ENCODE measurements at regions not wholly inside any gene's neighbourhood (a gene's known extent, or its start where the extent isn't known, plus 50 kb on each side); places are given as distances from the start of the nearest gene placed in this dataset.

DNA sequence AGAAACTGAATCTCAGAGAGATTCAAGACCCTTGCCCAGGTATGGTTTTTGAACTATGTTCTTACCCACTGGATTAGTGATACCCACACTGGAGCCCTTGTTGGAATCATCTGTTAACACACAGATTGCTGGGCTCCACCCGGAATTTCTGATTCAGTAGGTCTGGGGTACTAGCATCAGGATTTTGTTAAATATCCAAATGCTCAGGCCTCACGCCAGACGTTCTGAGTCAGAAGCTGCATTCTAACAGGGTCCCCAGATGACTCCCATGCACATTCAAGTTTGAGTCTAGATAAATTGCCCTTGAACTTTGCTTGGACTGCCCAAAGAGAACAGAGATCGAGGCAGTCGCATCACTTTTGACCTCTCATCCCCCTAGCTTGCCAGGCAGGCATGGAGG is 182.0 kb upstream of the WWC1 start:
- Histone ChIP-seq H3K27ac (ENCODE audit: low read depth in 1 of 2, low read length in 2 of 2) (no peak overlapping the region), H3K27me3 (ENCODE audit: control insufficient read depth in 1 of 2, insufficient read depth in 2 of 2, low read length in 1 of 2) (no peaks in the 10 kb centered on the region), H3K4me3 (ENCODE audit: low read length in 2 of 2) (no peak overlapping the region), H3K9me3 (ENCODE audit: control insufficient read depth, low read length) (peaks cover 1% of the 10 kb centered on the region), H3K36me3 (ENCODE audit: control insufficient read depth in 1 of 2, insufficient read depth in 2 of 2, low read length in 1 of 2) (no peaks in the 10 kb centered on the region), H3K4me1 (ENCODE audit: control insufficient read depth in 1 of 2, insufficient read depth in 2 of 2, low read length in 2 of 2) (no peaks in the 10 kb centered on the region)
- 71 to 81% methylated on average over 5 of the region's 5 CpGs for WGBS, 2 donors
- DNase-seq = no peak
- intact Hi-C loops (cut with DNase I) = no loop called here
- ATAC-seq (ENCODE audit: low FRiP score) = no peak

DNA sequence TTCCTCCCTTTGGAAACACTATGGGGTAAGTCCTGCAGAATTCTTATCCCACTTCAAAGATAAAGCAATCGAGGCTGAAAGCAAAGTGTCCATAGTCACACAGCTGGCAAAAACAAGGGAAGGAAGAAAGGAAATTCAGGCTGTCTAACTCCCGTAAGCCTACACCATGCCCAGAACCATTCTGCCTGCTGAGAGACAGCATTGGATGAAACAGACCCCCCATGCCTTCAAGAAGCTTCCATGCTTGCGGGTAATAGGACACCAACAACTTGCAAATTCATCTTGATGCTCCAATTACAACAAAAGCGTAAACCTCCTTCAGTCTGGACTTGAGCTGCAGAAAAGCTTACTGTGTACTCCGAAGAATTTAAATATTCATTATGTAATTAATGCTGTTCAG is 181.1 kb upstream of the WWC1 start:
- Histone ChIP-seq H3K36me3 (ENCODE audit: control insufficient read depth in 1 of 2, insufficient read depth in 2 of 2, low read length in 1 of 2) (no peaks in the 10 kb centered on the region), H3K27ac (ENCODE audit: low read depth in 1 of 2, low read length in 2 of 2) (no peak overlapping the region), H3K27me3 (ENCODE audit: control insufficient read depth in 1 of 2, insufficient read depth in 2 of 2, low read length in 1 of 2) (no peaks in the 10 kb centered on the region), H3K4me1 (ENCODE audit: control insufficient read depth in 1 of 2, insufficient read depth in 2 of 2, low read length in 2 of 2) (no peaks in the 10 kb centered on the region), H3K4me3 (ENCODE audit: low read length in 2 of 2) (no peak overlapping the region), H3K9me3 (ENCODE audit: control insufficient read depth, low read length) (peaks cover 1% of the 10 kb centered on the region)
- ATAC-seq (ENCODE audit: low FRiP score) (no peak), DNase-seq (no peak)
- intact Hi-C loops (cut with DNase I) = loop anchor here in 1 of 2 donors (5.0 kb wide), 1 partner anchor 107 kb away; no protein-coding TSS in a partner anchor
- 90 to 94% methylated on average over 5 of the region's 5 CpGs for WGBS, 2 donors

DNA sequence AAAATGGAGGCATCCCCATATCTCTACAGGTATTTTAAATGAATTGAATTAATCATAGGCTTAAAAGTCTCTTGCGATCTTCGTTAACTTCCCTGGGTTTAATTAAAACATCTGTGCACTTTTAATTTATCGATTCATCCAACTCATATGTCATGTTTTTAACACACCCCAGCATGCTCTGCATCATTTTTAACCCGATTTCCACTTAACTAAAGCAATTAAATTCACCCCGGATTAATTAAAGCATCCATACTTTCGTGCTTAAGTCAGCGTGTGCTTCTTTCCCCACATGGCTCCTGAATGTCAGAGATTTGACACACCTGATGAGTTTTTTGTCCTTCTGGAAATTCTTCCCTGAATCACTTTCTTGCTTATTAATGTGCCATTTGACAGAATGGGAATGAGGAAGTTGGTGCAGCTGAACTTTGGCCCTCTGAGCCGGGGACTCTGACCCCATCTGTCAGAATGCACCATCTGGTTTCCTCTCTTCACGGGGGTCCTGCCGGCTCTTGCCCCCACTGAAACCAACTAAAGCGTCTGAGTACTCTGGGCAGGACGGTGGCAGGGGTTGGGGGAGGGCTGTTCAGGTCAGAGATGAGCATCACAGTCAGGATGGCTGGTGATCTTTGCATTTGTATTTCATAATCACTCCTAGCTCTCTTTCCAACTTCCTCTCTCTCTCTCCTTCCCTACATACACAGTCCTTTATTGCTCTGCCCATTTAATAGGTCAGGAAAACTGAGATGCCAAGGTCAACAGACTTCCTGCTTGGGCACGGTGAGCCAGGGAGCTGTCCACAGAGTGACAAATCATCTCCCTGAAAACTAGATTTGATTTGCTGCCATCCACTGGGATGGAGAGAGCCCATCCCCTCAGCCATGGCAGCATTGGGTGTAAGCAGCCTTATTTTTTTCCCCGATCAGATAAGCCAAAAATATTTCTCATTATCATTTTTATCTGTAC is 180.3 kb upstream of the WWC1 start:
- peaks cover 1% of the 10 kb centered on the region for H3K9me3 ChIP-seq (ENCODE audit: control insufficient read depth, low read length)

DNA sequence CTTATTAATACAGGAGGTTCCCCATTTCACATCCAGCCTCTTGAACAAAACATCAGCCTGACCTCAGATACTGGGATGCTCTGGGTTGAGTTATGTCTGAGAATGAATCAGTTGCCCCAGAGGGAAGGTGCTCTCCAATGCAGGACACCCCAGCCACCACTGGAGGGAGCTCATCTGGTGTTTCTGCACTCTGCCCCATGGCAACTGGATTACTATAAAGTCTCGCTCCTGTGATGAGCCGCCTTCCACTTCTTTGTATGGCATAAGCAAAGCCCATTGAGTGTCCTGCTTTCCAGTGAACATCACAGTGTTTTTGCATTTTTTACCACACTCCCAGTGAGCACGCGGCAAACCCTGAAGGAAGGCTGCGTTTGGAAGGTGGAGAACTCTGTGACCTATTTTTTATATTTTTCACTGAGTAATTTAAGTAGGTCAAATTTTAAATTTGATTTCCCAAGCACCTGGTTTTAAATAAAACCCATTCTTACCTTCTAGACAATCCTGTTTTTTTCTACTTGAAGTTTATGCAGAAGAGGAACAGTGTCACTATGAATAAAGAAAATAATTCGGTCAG is 176.9 kb upstream of the WWC1 start:
- Histone ChIP-seq H3K27ac (ENCODE audit: low read depth in 1 of 2, low read length in 2 of 2) (no peak overlapping the region), H3K36me3 (ENCODE audit: control insufficient read depth in 1 of 2, insufficient read depth in 2 of 2, low read length in 1 of 2) (no peaks in the 10 kb centered on the region), H3K27me3 (ENCODE audit: control insufficient read depth in 1 of 2, insufficient read depth in 2 of 2, low read length in 1 of 2) (no peaks in the 10 kb centered on the region), H3K9me3 (ENCODE audit: control insufficient read depth, low read length) (no peaks in the 10 kb centered on the region), H3K4me1 (ENCODE audit: control insufficient read depth in 1 of 2, insufficient read depth in 2 of 2, low read length in 2 of 2) (no peaks in the 10 kb centered on the region), H3K4me3 (ENCODE audit: low read length in 2 of 2) (no peak overlapping the region)
- DNase-seq (peak in 1 of 2 donors; percentile 50), ATAC-seq (ENCODE audit: low FRiP score) (no peak)
- WGBS, 2 donors = 76 to 77% methylated on average over 6 of the region's 6 CpGs
- intact Hi-C loops (cut with DNase I) = loop anchor here in 1 of 2 donors (5.0 kb wide), 1 partner anchor 103 kb away; no protein-coding TSS in a partner anchor

More for the DNA sequence above, 180.3 kb upstream of the WWC1 start:
- Histone ChIP-seq H3K27me3 (ENCODE audit: control insufficient read depth in 1 of 2, insufficient read depth in 2 of 2, low read length in 1 of 2) (no peaks in the 10 kb centered on the region), H3K27ac (ENCODE audit: low read depth in 1 of 2, low read length in 2 of 2) (no peak overlapping the region), H3K36me3 (ENCODE audit: control insufficient read depth in 1 of 2, insufficient read depth in 2 of 2, low read length in 1 of 2) (no peaks in the 10 kb centered on the region), H3K4me1 (ENCODE audit: control insufficient read depth in 1 of 2, insufficient read depth in 2 of 2, low read length in 2 of 2) (no peaks in the 10 kb centered on the region), H3K4me3 (ENCODE audit: low read length in 2 of 2) (no peak overlapping the region)
- WGBS, 2 donors = 57 to 60% methylated on average over 14 of the region's 14 CpGs
- DNase-seq = no peak
- no peak for ATAC-seq (ENCODE audit: low FRiP score)
- intact Hi-C loops (cut with DNase I) = loop anchor here in 1 of 2 donors (5.0 kb wide), 1 partner anchor 106 kb away; no protein-coding TSS in a partner anchor

DNA sequence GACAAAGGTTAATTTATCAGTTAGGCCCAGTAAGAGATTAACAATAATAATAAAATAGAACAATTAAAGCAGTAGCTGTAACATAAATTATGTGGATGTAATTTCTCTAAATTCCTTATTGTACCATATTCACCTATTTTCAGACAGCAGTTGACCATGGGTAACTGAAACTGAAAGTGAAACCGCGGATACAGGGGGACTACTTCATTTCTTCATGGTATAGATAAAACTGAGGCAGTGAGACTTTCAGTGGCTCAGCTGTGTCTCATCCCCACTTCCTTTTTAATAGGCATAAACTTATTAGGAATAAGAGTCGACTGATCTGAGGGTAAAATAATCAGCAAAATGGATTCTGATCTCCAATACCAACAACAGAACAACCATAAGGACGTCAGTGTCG is 174.0 kb upstream of the WWC1 start:
- Histone ChIP-seq H3K27me3 (ENCODE audit: control insufficient read depth in 1 of 2, insufficient read depth in 2 of 2, low read length in 1 of 2) (no peaks in the 10 kb centered on the region), H3K36me3 (ENCODE audit: control insufficient read depth in 1 of 2, insufficient read depth in 2 of 2, low read length in 1 of 2) (no peaks in the 10 kb centered on the region), H3K27ac (ENCODE audit: low read depth in 1 of 2, low read length in 2 of 2) (no peak overlapping the region), H3K4me3 (ENCODE audit: low read length in 2 of 2) (no peak overlapping the region), H3K4me1 (ENCODE audit: control insufficient read depth in 1 of 2, insufficient read depth in 2 of 2, low read length in 2 of 2) (no peaks in the 10 kb centered on the region), H3K9me3 (ENCODE audit: control insufficient read depth, low read length) (no peaks in the 10 kb centered on the region)
- DNase-seq = no peak
- intact Hi-C loops (cut with DNase I) = no loop called here
- 94 to 96% methylated on average over 5 of the region's 5 CpGs for WGBS, 2 donors
- no peak for ATAC-seq (ENCODE audit: low FRiP score)

DNA sequence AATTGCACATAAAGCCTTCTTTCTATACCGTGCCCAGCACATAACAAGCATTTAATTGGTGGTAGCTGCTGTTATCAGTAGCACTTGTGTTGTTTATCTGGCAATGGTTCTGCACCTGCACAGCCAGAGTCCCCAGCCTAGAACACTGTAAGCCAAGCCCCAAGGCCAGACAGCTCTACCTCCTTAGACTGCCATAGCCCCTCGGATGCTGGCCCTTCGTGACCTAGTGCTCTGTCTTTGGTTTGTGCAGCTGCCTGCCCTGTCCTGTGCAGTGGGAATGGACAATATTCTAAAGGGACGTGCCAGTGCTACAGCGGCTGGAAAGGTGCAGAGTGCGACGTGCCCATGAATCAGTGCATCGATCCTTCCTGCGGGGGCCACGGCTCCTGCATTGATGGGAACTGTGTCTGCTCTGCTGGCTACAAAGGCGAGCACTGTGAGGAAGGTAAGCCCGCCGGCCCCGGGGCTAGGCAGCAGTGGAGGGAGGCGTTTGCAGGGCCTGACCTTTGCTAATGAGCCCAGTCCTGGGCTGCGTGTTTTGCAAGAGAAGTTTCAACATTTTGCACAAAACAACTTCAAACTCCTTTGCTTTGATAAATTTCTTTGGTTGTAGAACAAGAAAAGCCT is 173.3 kb upstream of the WWC1 start:
- H3K27me3 ChIP-seq (ENCODE audit: control insufficient read depth in 1 of 2, insufficient read depth in 2 of 2, low read length in 1 of 2) = no peaks in the 10 kb centered on the region
- no peak for DNase-seq
- H3K4me1 ChIP-seq (ENCODE audit: control insufficient read depth in 1 of 2, insufficient read depth in 2 of 2, low read length in 2 of 2) = no peaks in the 10 kb centered on the region
- intact Hi-C loops (cut with DNase I) = no loop called here
- ATAC-seq (ENCODE audit: low FRiP score) = no peak
- no peak overlapping the region for H3K4me3 ChIP-seq (ENCODE audit: low read length in 2 of 2)
- H3K27ac ChIP-seq (ENCODE audit: low read depth in 1 of 2, low read length in 2 of 2) = no peak overlapping the region
- no peaks in the 10 kb centered on the region for H3K36me3 ChIP-seq (ENCODE audit: control insufficient read depth in 1 of 2, insufficient read depth in 2 of 2, low read length in 1 of 2)
- H3K9me3 ChIP-seq (ENCODE audit: control insufficient read depth, low read length) = no peaks in the 10 kb centered on the region
- WGBS, 2 donors = 80 to 81% methylated on average over 16 of the region's 16 CpGs

DNA sequence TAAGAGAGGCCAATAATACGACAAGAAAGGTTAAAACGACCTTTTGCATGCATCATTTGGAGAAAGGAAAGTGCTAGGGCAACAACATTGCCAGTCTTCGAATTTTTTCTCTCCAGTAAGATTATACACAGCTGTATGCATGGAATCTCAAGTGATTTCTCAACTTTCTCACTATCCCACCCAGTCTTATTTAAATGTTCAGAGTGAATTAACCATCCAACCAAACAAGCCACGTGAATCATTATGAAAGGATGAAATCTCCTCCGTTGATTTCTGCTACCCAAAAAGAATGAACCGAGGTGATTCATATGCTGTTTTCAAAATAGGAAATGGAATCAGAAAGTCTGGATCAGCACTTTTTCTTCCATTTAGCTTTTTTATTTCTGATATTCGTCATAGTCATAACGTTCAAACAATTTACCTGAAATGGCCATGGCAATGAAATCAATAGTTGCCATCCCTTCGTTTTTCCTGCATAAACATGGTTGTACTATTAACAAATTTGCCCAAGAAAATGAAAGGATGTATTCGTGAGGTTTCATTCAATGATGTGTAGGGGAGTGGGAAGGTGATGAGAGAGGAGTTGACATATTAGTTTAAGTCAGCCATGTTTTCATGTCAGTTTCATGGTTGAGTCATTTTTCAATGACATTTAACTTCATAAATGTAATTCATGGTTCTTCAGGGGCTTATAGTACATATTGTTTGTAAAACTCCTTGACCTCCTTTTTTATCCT is 170.9 kb upstream of the WWC1 start:
- Histone ChIP-seq H3K36me3 (ENCODE audit: control insufficient read depth in 1 of 2, insufficient read depth in 2 of 2, low read length in 1 of 2) (no peaks in the 10 kb centered on the region), H3K27me3 (ENCODE audit: control insufficient read depth in 1 of 2, insufficient read depth in 2 of 2, low read length in 1 of 2) (no peaks in the 10 kb centered on the region), H3K9me3 (ENCODE audit: control insufficient read depth, low read length) (no peaks in the 10 kb centered on the region), H3K4me1 (ENCODE audit: control insufficient read depth in 1 of 2, insufficient read depth in 2 of 2, low read length in 2 of 2) (no peaks in the 10 kb centered on the region), H3K4me3 (ENCODE audit: low read length in 2 of 2) (no peak overlapping the region), H3K27ac (ENCODE audit: low read depth in 1 of 2, low read length in 2 of 2) (no peak overlapping the region)
- intact Hi-C loops (cut with DNase I) = no loop called here
- 79 to 85% methylated on average over 10 of the region's 10 CpGs for WGBS, 2 donors
- ATAC-seq (ENCODE audit: low FRiP score) = no peak
- no peak for DNase-seq

DNA sequence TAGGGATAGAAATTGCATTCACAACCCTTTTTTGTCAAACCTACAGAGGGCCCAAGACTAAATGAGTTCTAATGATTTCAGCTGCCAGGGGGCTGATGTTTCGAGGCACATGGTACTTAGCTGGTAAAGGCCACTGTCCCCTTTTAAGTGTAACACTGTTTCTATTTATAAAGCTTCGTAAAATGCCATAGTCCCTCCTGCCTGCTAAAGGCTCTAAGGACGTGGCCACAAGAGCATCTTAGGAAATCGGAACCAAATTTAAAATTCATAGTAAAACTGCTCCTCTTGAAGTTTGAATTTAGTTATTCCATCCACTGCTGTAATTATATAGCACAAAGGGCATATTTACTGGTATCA is 170.3 kb upstream of the WWC1 start:
- 90 to 92% methylated on average over 4 of the region's 4 CpGs for WGBS, 2 donors
- Histone ChIP-seq H3K9me3 (ENCODE audit: control insufficient read depth, low read length) (no peaks in the 10 kb centered on the region), H3K4me3 (ENCODE audit: low read length in 2 of 2) (no peak overlapping the region), H3K4me1 (ENCODE audit: control insufficient read depth in 1 of 2, insufficient read depth in 2 of 2, low read length in 2 of 2) (no peaks in the 10 kb centered on the region), H3K27ac (ENCODE audit: low read depth in 1 of 2, low read length in 2 of 2) (no peak overlapping the region), H3K36me3 (ENCODE audit: control insufficient read depth in 1 of 2, insufficient read depth in 2 of 2, low read length in 1 of 2) (no peaks in the 10 kb centered on the region), H3K27me3 (ENCODE audit: control insufficient read depth in 1 of 2, insufficient read depth in 2 of 2, low read length in 1 of 2) (no peaks in the 10 kb centered on the region)
- no peak for ATAC-seq (ENCODE audit: low FRiP score)
- intact Hi-C loops (cut with DNase I) = no loop called here
- no peak for DNase-seq

All from aorta (tissue), 5 donors.